ENCODE measurements at regions not wholly inside any gene's neighbourhood (a gene's known extent, or its start where the extent isn't known, plus 50 kb on each side); places are given as distances from the start of the nearest gene placed in this dataset.

- no peaks in the 10 kb centered on the region for H3K27me3 ChIP-seq (replicated peaks in 1 of 4; ENCODE audit: control insufficient read depth in 3 of 4, extremely low read depth in 1 of 4, insufficient read depth in 3 of 4, low read length in 3 of 4)
- H3K36me3 ChIP-seq (ENCODE audit: control insufficient read depth in 2 of 4, insufficient read depth in 4 of 4, low read length in 3 of 4), result no peaks in the 10 kb centered on the region
- H3K9ac ChIP-seq (replicated peaks in 1 of 4; ENCODE audit: extremely low read depth in 1 of 4, low read depth in 3 of 4, low read length in 3 of 4), result no peak overlapping the region
- H3K4ac ChIP-seq (replicated peaks; ENCODE audit: insufficient read length, low read depth, low read length), result no peak overlapping the region
- POLR2A ChIA-PET (ENCODE audit: partially characterized antibody), result no interaction called here
- H2BK20ac ChIP-seq (ENCODE audit: low read length), result no peak overlapping the region
- no peak overlapping the region for H3K14ac ChIP-seq (ENCODE audit: insufficient read length)
- H2BK120ac ChIP-seq (replicated peaks; ENCODE audit: low read depth, low read length), result no peak overlapping the region
- H3K27ac ChIP-seq (ENCODE audit: low read depth, low read length), result no peak overlapping the region
- TF ChIP-seq CREB1 (IDR thresholded peaks at IDR 0.05), result no peak
- TF ChIP-seq USF2 (IDR thresholded peaks at IDR 0.05; ENCODE audit: low read length), result no peak
- TF ChIP-seq SIN3A (conservative IDR thresholded peaks at IDR 0.05 in 1 of 2, IDR thresholded peaks at IDR 0.05 in 1 of 2; ENCODE audit: low read depth in 1 of 2, low read length in 2 of 2), result no peak
- TF ChIP-seq RFX5 (IDR thresholded peaks at IDR 0.05; ENCODE audit: borderline replicate concordance, low read depth, low read length), result no peak
- no peak for TF ChIP-seq BRCA1 (IDR thresholded peaks at IDR 0.05; ENCODE audit: low read depth, low read length)
- no peak for TF ChIP-seq YY1 (IDR thresholded peaks at IDR 0.05; ENCODE audit: low read depth, low read length)
- 85% methylated on average over 2 of the region's 2 CpGs; no CpG with 5 or more reads in 1 of the 2 experiments for WGBS, 2 experiments (ENCODE audit: extremely low coverage in 1 of 2, insufficient coverage in 1 of 2, insufficient read length in 1 of 2, insufficient replicate concordance in 2 of 2, low coverage in 1 of 2, low lambda C conversion rate in 2 of 2, missing lambda C conversion rate in 1 of 2)
- no peaks in the 10 kb centered on the region for H3K9me3 ChIP-seq (ENCODE audit: insufficient read depth in 2 of 2, low read depth in 1 of 2, low read length in 1 of 2)
- H2AFZ ChIP-seq (ENCODE audit: low read length), result no peak overlapping the region
- no peak overlapping the region for H4K8ac ChIP-seq (ENCODE audit: extremely low read depth, insufficient read depth, low read length)
- no peak overlapping the region for H2BK12ac ChIP-seq (ENCODE audit: low read depth, low read length)
- no peak overlapping the region for H2BK15ac ChIP-seq (ENCODE audit: low read length)
- H3K23me2 ChIP-seq (ENCODE audit: low read depth, low read length), result no peaks in the 10 kb centered on the region
- no peak for FAIRE-seq
- no peak for DNase-seq (ENCODE audit: low read depth in 1 of 2, low spot score in 2 of 2)
- no peak overlapping the region for H3K18ac ChIP-seq (ENCODE audit: extremely low read depth, low read length)
- H2AK5ac ChIP-seq (ENCODE audit: low read depth, low read length), result no peak overlapping the region
- no peaks in the 10 kb centered on the region for H4K20me1 ChIP-seq (replicated peaks in 1 of 2; ENCODE audit: control insufficient read depth in 1 of 2, insufficient read depth in 2 of 2, low read length in 2 of 2)
- H3K79me2 ChIP-seq (ENCODE audit: control insufficient read depth in 1 of 2, insufficient read depth in 2 of 2, low read length in 2 of 2), result no peaks in the 10 kb centered on the region
- H2BK5ac ChIP-seq (ENCODE audit: low read depth, low read length), result no peak overlapping the region
- H3K23ac ChIP-seq (ENCODE audit: insufficient read length), result no peak overlapping the region
- CTCF ChIA-PET (ENCODE audit: partially characterized antibody), result no interaction called here
- H3K4me3 ChIP-seq (ENCODE audit: extremely low read depth in 1 of 4, insufficient read depth in 2 of 4, low read depth in 3 of 4, low read length in 4 of 4), result no peak overlapping the region
- no peak overlapping the region for H3K56ac ChIP-seq (replicated peaks; ENCODE audit: insufficient read length, low read depth, low read length)
- H3K79me1 ChIP-seq (ENCODE audit: low read depth, low read length), result no peaks in the 10 kb centered on the region
- H3K4me2 ChIP-seq (ENCODE audit: insufficient read depth in 1 of 2, low read depth in 2 of 2, low read length in 2 of 2), result no peak overlapping the region
- H4K91ac ChIP-seq (replicated peaks; ENCODE audit: insufficient read length, low read length), result no peak overlapping the region
- no peaks in the 10 kb centered on the region for H3K4me1 ChIP-seq (replicated peaks in 1 of 4; ENCODE audit: control insufficient read depth in 3 of 4, insufficient read depth in 4 of 4, low read length in 3 of 4)
- no peak overlapping the region for H4K5ac ChIP-seq (ENCODE audit: insufficient read length, low read depth, low read length)
Observed at GRCh38 chr5:89208811-89209210, 325.8 kb upstream of the MEF2C start.
